ENCODE measurements at regions not wholly inside any gene's neighbourhood (a gene's known extent, or its start where the extent isn't known, plus 50 kb on each side); places are given as distances from the start of the nearest gene placed in this dataset.

GRCh38 chr13:22102271-22102670 lies 431.4 kb downstream of the FGF9 start:
- TF ChIP-seq CTCF (IDR thresholded peaks at IDR 0.05; ENCODE audit: insufficient read depth, low read length, missing control alignments): no peak
- CTCF ChIA-PET: no interaction called here

GRCh38 chr13:22103046-22104027 lies 432.5 kb downstream of the FGF9 start:
- no peak overlapping the region for H3K4me3 ChIP-seq (ENCODE audit: low read depth, low read length)
- ChIA-PET POLR2A (no interaction called here), CTCF (no interaction called here)
- no peak for DNase-seq (ENCODE audit: low read depth, low spot score)
- TF ChIP-seq CTCF (IDR thresholded peaks at IDR 0.05; ENCODE audit: insufficient read depth, low read length, missing control alignments): no peak

More at GRCh38 chr13:22102271-22102670, 431.4 kb downstream of the FGF9 start:
- DNase-seq (ENCODE audit: low read depth, low spot score): no peak
- H3K4me3 ChIP-seq (ENCODE audit: low read depth, low read length): no peak overlapping the region
- POLR2A ChIA-PET: no interaction called here

- H3K4me3 ChIP-seq (ENCODE audit: low read depth, low read length): no peak overlapping the region
- no peak for DNase-seq (ENCODE audit: low read depth, low spot score)
- no peak for TF ChIP-seq CTCF (IDR thresholded peaks at IDR 0.05; ENCODE audit: insufficient read depth, low read length, missing control alignments)
- ChIA-PET CTCF (no interaction called here), POLR2A (no interaction called here)
These were observed 435.2 kb downstream of the FGF9 start for GRCh38 chr13:22106058-22106457.

GRCh38 chr13:22107549-22107948 lies 436.7 kb downstream of the FGF9 start:
- no peak for TF ChIP-seq CTCF (IDR thresholded peaks at IDR 0.05; ENCODE audit: insufficient read depth, low read length, missing control alignments)
- ChIA-PET CTCF (no interaction called here), POLR2A (no interaction called here)
- no peak for DNase-seq (ENCODE audit: low read depth, low spot score)
- H3K4me3 ChIP-seq (ENCODE audit: low read depth, low read length): no peak overlapping the region

DNA sequence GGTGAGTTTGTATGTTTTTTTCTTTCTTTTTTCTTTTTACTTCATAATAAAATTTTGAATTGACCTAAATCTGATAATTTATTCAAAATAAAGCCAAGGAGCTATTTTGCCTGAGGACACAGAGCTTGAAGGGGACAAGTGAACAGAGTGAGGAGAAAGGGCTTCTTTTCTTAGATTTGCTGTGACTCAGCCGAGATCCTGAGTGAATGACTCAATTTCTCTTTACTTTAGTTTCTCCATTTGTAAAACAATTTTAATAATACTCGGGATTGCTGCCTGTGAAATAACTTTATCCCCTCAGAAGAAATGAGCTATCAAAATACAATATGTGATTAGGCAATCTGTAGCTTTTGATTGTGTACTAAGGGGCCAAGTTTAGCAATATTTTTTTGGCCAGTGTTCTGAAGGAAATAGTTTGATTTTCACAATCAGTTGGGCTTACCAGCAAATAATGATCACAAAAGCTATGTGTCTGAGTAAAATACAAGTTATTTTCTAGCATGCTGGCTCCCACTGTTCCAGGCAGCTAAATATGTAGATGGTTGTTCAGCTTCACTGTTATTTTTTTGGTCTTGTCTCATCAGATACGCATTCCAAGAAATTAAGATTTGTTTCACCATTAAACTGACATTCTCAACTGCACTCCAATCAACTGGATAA lies 437.5 kb downstream of the FGF9 start:
- ChIA-PET CTCF (no interaction called here), POLR2A (no interaction called here)
- no peak for DNase-seq (ENCODE audit: low read depth, low spot score)
- no peak for TF ChIP-seq CTCF (IDR thresholded peaks at IDR 0.05; ENCODE audit: insufficient read depth, low read length, missing control alignments)
- H3K4me3 ChIP-seq (ENCODE audit: low read depth, low read length): no peak overlapping the region

DNA sequence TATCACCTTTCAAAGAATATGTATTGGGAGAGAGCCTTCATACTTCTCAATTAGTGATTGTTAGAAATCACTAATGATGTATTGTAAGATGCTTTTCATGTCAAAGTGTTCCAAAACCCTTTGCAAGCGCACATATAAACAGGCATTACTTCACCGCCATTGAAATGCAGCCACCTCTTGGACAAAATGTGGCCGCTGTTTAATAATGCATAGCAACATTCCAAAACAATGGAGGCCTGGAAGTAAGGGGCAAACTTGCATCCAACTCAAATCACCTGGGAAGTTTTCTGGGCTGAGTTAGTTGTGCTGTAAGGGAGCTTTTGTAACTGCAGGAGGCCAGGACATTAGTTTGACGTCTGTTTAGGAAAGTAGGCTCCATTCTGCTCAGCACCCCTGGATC lies 438.1 kb downstream of the FGF9 start:
- POLR2A ChIA-PET: no interaction called here
- no peak for DNase-seq (ENCODE audit: low read depth, low spot score)
- H3K4me3 ChIP-seq (ENCODE audit: low read depth, low read length): no peak overlapping the region
- CTCF ChIA-PET: no interaction called here
- TF ChIP-seq CTCF (IDR thresholded peaks at IDR 0.05; ENCODE audit: insufficient read depth, low read length, missing control alignments): no peak
